T-helper 22 cell (primary cell): ENCODE measurements at regions not wholly inside any gene's neighbourhood (a gene's known extent, or its start where the extent isn't known, plus 50 kb on each side); places are given as distances from the start of the nearest gene placed in this dataset.
"Not testable (repeated sequence)": the region's sequence is repeated elsewhere in the genome, so short reads cannot be mapped to it uniquely, and the experiment has no call there.

Source experiments
- DNase-seq: peaks from one replicate; pipeline ENCODE4 v3.0.0-alpha.2; 2020; ENCODE audit warnings: low read depth

DNA sequence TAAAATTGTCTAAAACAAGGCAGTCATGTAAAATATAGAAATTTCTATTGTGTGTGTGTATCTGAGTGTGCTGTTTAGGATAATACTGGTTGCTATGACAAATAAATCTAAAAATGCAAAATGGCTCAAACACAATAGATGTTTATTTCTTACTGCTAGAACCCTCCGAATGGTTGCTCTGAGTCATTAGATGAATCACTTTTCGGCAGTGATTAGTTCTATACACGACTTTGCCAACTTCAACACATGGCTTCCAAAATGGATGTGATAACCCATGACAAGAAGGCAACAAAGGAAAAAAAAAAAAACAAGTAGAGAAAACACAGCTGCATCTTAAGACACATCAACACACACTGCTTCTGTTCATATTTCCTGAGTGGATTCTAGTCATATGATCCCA, 729.2 kb downstream of the AACS start:
- DNase-seq: no peak

DNA sequence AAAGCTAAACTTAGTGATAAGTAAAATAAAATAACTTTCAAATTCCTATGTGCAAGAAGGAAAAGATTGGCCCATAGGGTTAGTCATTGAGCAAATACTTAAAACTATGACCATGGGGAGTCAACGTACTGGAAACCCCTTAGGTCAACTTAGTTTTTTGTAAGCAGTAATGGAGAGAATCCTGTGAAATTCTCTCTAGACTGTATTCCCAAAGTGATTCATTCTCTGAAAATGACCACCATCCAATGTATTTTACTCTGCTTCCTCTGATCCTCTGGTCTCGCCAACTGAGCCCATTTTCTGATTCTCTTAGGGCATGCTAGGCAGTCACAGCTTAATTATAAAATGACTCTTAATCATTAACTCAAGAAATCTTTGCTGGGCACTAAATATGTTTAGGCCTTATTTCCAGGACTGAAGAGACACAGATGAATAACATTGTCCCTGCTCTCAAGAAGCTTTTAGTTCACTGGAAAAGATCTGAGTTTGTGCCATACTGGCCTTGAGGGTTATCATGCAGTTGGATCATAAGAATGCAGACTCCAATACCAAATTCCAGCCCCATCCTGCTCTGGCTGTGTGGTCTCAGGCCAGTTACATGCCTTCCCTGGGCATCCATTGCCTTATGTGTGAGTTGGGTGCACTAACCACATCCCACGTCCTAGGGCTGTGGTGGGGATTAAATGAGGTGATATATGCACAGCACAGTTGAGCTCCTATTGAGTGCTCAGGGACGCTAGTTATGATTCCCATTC, 732.4 kb downstream of the AACS start:
- DNase-seq: no peak

DNA sequence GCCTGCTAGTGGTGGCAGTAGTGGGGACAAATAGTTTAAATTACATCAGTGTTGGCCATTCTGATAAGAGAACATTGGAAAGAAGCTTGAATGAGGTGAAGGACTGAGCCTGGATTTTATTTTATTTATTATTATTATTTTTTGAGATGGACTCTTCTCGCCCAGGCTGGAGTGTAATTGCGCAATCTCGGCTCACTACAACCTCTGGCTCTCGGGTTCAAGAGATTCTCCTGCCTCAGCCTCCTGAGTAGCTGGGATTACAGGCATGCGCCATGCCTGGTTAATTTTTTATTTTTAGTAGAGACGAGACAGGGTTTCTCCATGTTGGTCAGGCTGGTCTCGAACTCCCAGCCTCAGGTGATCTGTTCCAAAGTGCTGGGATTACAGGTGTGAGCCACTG, 739.4 kb downstream of the AACS start:
- no peak for DNase-seq

DNA sequence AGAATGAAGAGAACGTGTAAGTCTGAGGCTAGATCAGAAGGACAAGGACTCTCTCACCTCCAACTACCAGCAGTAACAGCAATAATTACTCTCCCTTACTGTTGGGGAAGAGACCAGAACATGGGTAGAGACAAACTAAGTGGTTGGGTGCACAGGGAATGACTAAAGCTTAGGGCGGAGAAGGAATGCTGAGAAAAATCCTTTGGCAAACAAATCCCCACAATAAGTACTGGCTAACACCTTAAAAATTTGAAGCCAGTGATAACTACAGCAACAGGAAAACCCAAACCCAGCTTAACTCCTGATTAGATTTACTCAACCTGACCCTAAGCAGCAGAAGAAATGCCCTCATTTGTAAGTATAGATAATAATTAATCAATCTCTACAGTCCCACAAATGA, 759.0 kb downstream of the AACS start:
- DNase-seq: no peak

DNA sequence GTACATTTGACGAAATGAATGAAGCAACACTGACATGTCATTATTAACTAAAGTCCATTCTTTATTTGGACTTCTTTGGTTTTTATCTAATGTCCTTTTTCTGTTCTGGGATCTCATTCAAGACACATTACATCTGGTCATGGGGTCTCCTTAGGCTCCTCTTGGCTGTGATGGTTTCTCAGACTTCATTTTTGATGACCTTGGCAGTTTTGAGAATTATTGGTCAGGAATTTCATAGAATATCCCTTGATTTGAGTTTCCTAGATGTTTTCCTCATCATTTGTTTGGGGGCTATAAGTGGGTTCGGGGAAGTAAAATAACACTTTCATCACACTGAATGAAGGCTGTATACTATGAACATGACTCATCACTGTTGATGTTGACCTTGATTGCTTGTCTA, 770.6 kb downstream of the AACS start:
- no peak for DNase-seq

DNA sequence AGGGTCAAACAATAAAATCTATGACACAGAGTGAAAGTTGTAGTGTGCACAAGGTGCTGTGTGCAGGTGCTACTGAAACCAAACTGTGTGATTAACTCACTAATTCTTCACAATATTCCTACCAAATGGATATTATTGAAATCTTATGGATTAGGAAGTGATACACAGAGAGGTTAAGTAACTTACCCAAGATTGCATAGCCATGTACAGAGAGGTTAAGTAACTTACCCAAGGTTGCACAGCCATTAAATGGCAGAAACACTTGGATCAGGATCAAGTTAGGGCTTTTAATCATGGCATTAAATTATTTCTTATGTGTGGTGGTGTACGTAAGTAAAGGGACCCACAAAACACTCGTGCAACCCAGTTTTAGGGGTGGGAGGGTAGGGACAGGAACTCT, 771.4 kb downstream of the AACS start:
- DNase-seq: no peak

DNA sequence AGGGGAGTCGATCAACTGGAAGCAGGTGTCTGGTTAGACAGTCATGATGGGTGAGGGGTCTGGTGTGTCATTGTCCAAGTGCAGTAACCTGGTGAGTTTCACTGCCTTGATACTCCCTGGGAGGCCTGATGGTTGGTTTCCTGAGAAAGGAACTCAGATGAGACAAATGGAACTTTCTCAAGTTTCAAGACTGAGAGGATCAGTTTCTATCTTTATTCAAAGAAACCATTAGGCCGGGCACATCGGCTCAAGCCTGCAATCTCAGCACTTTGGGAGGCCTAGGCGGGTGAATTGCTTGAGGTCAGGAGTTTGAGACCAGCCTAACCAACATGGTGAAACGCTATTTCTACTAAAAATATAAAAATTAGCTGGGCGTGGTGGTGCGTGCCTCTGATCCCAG, 776.1 kb downstream of the AACS start:
- no peak for DNase-seq

DNA sequence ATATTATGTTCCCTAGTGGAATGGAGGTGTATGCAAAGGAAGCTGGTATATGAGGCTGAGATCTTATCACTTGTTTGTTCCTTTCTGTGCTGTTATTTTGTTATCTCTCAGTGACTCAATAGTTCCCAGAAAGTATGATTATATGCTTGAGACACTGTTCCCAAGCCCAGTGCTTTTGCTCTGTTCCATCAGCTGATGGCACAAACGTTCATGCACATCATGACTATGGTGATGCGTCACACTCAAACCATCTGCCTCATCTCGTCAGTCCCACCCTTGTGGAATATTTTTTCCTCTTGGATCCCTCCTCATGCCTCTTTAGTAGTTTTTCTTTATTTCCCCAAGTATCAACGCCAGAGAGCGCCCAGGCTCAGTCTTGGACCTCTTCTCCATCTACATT, 786.9 kb downstream of the AACS start:
- no peak for DNase-seq

DNA sequence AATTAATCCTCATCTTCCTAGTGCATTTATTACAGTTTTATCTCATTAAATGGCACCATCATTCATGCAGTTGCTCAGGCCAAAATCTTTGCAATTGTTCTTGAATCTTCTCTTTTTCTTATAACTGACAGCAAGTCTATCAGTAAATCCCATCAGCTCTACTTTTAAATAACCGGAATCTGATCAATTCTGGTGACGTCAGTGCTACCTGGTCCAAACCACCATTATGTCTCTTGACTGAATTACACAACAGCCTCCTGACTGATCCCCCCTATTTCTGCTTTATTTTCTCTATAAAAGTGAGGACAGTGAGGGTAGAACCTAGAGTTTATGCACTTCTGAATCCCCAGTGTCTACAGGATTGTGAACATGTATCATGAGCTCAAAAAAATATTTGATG, 787.4 kb downstream of the AACS start:
- no peak for DNase-seq

DNA sequence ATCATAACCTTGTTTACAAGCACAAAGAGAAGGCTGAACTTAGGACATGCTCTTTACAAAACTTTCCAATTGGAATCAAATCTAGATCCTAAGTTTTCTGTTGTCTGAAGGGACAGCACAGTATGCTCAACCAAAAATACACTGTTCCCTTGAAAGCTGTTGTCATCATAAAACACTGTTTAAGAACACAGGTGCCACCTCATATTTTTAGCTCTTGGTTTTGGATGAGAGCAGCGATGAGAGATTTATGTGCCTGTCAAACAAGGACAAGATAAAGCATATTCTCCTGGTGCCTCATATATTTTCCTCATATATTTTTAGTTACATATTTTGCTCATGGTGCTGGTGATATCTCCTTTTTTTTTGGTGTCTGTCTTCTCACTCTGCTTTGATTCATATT, 788.4 kb downstream of the AACS start:
- DNase-seq: no peak

DNA sequence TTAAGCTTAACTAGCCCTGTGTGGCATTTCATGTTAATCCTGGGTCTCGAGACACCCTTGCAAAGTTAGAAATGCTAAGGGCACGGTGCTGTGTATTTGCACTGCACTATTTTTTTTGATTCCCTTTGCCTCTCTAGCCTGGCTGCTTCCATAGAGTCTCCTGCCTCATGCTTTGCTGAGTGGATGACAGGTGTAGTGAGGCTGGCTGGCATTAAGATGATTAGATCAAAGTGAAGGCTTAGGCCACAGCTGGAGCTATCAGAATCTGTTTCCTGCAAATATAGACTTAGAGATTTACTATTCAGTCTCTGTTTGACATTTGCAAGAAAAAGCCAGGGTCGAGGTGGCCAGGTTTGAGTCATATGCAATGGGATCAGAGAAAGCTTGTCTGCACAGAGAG, 791.1 kb downstream of the AACS start:
- no peak for DNase-seq

DNA sequence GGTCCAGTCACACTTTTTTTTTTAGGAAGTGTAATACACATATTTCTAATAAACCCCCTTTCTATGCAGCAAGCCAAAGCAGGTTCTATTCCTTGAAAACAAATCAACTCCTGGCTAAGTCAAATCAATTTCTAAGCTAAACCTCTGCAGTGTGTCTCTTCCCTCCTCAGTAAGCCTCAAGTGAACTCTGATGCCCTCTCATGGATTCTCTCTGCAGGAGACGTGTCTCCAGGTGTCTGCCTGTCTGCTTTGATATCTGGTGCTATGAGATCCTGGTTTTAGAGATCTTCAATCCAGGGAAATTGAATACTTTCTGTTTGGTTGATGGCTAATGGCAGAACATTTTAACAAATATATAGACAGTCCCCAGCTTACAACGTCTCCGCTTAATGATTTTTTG, 791.7 kb downstream of the AACS start:
- DNase-seq: no peak

DNA sequence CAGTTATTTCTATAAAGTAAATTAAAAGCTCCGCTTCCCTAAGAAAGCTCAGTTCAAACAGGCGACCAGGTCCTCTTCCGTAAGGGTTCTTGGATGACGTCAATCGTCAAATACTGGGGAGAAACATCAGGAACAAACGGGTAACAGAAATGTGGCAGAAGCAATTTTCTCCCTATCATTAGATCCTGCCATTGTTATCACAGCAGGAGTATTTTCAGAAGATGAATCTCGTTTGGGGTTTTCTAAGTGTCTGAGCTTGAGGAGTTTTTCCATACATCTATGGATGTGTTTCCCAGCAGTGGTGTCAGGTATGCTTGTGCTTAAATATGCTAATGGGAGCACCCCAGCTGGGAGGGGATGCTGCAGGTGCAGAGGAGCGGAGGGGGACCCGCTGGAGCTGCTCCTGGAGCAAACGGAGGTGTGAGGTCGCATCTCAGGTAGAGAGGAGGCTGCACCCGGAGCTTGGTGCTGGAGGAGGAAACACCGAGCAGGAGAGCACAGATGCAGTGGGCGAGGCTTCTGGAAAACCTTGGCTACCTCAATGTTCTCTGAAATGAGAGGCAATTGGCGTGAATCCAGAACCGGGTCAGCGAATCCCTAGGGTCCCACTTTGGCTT, 795.5 kb downstream of the AACS start:
- no peak for DNase-seq

DNA sequence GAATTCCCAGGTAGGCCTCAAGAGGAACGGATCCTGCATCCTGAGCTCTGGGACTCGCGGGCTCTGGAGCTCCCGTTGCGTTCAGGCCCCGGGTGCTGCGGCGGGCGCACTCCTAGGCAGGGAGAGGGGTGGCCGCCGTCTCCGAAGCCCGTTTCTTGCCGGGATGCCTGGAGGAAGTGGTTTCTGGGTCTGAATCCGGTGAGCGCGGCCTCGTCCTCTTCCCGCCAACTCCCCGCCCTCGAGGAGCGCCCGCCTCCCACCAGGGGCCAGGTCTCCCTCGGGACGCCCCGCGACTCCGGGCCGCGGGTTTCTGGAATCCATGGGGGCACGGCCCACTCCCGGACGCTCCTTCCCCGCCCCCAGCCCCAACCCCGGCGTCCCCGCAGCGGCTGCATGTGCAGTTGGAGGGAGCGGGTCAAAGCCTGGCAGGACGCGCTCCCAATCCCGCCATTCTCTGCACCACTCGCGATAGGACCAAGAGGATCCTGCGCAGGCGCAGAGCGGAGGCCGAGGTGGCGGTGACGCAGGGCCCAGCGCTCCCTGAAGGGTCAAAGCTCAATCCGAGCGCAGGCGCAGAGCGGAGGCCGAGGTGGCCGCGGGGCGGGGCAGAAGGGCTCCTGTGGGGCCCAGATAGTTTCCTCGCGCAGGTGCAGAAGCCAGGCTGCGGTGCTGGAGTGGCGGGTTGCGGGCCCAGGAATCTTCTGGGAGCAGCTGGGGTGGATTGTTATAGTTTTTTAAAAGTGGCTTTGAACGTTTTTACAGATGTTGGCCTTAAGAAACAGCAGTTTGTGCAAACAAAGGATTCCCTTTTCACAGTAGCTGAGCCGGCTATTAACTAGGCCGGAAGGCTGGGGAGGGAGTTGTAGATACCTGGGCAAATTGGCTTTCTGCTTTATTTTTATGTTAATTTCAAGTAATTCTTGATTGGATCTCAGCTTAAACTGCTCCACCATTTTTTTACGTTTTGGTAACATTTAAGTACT, 796.4 kb downstream of the AACS start:
- DNase-seq: no peak

DNA sequence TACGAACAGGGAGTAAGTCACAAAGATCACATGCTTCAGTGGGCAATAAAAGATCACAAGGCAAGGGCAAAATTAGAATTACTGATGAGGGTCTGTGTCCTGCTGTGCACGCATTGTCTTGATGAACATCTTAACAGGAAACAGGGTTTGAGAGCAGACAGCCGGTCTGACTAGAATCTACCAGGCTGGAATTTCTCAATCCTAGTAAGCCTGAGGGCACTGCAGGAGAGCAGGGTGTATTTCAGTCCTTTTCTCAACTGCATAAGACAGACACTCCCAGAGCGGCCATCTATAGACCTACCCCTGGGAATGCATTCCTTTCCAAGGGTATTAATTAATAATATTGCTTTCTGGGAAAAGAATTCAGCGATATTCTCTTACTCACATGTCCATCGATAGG, 800.0 kb downstream of the AACS start:
- DNase-seq: not testable (repeated sequence)

DNA sequence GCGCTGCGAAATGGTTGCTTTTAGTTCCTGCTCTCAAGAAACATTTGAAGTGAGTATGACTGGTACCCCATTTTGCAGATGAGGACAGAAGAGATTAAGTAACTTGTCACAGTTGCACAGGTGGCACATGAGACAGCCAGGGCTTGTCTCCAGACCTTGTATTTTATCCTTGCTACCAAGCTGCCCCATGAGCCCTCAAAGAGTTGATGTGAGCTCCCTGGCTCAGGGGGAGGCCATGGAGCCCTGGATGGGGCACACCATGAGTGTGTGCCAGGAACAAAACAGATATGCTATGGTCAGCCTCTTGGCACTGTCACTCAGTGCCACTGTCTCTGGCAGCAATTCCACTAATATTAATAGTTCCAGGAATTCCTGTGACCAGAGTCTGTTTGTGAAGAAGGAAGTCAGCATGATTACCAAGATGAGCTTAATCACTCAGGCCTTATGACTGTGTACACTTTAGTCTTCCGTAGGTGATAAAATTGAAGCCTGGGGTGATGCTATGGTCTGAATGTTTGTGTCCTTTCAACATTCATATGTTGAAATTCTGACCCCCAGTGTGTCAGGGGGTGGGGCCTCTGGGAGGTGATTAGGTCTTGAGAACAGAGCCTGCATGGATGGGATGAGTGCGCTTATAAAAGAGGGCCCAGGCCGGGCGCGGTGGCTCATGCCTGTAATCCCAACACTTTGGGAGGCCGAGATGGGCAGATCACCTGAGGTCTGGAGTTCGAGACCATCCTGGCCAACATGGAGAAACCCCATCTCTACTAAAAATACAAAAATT, 806.8 kb downstream of the AACS start:
- DNase-seq: no peak

DNA sequence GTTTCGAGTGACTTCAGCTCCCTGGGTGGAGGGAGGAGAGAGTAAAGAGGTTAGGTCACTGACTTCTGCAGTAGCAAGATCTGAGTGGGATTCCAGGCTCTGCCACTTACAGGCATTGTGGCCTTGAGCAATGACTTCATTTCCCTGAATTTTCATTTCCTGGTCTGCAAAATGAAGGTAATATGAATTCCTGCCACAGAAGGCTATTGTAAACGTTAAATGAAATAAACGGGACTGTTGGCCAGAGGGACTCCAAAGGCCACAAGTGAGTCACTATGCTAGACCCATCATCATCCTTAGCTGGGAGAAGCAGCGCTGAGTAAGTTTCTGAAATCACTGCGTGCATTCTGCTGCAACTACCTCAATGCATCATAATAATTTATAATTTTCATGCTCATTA, 807.8 kb downstream of the AACS start:
- DNase-seq: no peak

DNA sequence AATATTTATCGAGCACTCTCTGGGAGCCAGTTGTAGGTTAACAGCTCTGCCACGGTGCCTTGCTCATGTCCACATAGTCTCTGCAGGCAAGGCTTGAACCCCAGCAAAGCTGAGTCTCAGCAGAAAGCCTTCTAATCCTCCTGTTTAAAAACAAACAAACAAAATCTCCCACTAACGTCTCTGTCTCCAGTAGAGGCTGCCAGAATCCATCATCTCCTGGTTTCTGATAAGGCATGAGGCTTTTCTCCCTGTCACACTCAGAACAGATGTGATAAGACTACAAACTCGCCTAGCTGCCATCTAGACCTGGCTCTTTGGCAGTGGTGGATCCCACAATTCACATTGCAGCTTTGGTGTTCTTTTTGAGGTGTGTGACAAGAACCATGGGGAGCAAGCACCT, 813.2 kb downstream of the AACS start:
- DNase-seq: no peak

DNA sequence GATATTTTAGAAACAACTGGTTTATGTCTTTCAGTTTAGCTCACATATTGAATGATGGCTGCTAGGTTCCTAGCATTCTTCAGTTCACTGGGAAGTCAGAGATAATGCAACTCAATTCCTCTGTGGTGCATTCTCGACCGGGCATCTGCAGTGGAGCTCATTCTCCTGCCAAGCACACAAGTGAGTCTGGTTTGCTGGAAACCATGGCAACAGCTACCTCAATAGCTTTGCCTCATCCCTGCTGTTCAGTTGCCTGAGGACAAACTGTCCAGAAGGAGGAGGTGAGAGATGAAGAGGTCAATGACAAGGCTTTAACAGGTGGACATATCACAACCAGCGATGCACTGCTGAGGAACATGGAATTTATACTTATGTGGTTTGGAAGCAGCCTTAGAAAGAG, 816.9 kb downstream of the AACS start:
- no peak for DNase-seq

DNA sequence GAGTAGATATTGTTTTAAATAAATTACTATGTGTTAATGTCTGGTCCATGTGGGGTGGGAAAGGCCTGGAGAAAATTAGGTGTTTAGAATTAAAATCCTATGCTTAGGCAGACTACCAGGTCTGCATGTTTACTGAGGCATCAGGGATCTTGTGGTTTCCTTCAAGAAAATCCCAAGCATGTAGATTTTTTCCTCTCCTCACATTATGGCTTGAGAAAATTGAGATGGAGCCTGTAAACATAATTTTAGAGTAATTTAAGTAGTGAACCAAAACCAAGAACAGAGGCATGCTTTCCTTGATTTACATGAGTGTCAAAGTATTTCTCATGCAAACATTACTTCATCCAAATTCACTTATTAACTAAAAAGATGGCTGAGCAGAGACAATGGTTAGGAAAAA, 823.7 kb downstream of the AACS start:
- no peak for DNase-seq

DNA sequence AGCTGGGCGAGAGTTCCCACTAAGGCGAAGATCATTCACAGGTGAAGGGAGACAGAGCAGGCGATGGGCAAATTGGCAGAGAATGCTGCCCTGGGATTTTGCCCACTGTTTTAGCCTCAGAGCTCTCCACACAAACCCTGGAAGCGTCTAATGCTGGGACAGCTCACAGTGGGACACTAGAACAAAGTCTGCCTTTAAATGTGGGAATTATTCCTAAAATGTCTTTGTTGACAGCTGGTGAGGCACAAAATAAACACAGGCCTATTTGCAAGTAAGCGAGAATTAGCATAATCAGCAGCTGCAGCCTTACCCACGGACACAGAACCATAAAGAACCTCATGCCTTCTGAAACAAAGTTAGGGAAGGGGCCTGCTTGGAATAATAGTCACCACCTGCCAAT, 824.5 kb downstream of the AACS start:
- no peak for DNase-seq

DNA sequence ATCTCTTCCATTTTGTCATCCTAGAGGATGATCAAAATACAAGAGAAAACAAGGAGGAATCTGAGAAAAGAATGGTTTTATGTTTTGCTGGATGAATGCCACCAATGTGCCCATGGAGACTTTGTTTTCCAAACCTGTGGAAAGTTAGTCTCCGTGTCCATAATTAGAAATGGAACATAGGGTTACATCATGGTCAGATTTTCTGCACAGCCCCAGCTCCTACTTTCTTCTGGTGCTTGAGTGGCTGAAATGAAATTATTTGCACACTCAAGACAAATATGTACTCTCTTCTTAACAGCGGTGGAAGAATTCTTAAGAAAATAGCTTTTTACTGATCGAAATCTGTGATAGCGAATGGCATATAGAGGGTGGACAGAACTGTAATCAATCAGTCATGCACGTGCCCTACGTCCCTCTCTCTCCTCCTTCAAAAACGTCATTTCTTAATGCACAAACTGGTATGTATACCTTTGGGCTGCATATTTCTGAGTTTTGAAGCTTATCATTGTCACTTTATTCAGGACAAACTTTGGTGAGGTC, 825.2 kb downstream of the AACS start:
- no peak for DNase-seq
